Fibroblast of lung (primary cell): ENCODE measurements at regions not wholly inside any gene's neighbourhood (a gene's known extent, or its start where the extent isn't known, plus 50 kb on each side); places are given as distances from the start of the nearest gene placed in this dataset.

Experiments
- DNase-seq, 2 donors: peaks; one replicate each; pipeline versions ENCODE4 v3.0.0 to v3.0.0-alpha.2; 2010; ENCODE audit warnings: low read depth in 2 of 2
- H2AFZ ChIP-seq: 2 replicates; pipeline ENCODE4 v1.5.1; 2012; ENCODE audit warnings: low read length, control low read depth, inconsistent platforms
- H3K27ac ChIP-seq: 2 replicates; pipeline ENCODE4 v1.5.1; 2011; ENCODE audit warnings: low read length, control low read depth; ENCODE audit not compliant: insufficient read depth
- H3K27me3 ChIP-seq: 2 replicates; pipeline ENCODE4 v1.5.1; 2011; ENCODE audit warnings: mild to moderate bottlenecking, low read length; ENCODE audit not compliant: control insufficient read depth, insufficient read depth
- H3K36me3 ChIP-seq: 2 replicates; pipeline ENCODE4 v1.5.1; 2011; ENCODE audit warnings: low read length; ENCODE audit not compliant: control insufficient read depth, insufficient read depth
- H3K4me1 ChIP-seq: 2 replicates; pipeline ENCODE4 v1.5.1; 2011; ENCODE audit warnings: low read length; ENCODE audit not compliant: control insufficient read depth, insufficient read depth; ENCODE audit errors: extremely low read depth
- H3K4me2 ChIP-seq: 2 replicates; pipeline ENCODE4 v1.5.1; 2011; ENCODE audit warnings: low read length, control low read depth; ENCODE audit not compliant: insufficient read depth; ENCODE audit errors: extremely low read depth
- H3K4me3 ChIP-seq, 4 experiments: fragments of 200-600 bp in 1 of 4; sonication (generic) in 1 of 4; replicated peaks in 1 of 4; 2 replicates each; pipeline ENCODE4 v1.5.1; 2011 to 2016; ENCODE audit warnings: low read length in 4 of 4, low read depth in 3 of 4, mild to moderate bottlenecking in 3 of 4, control low read depth in 2 of 4, inconsistent platforms in 1 of 4, mixed read lengths in 1 of 4; ENCODE audit not compliant: insufficient read depth in 1 of 4; ENCODE audit errors: control extremely low read depth in 1 of 4
- H3K79me2 ChIP-seq: 2 replicates; pipeline ENCODE4 v1.5.1; 2012; ENCODE audit warnings: mild to moderate bottlenecking, low read length, inconsistent platforms; ENCODE audit not compliant: control insufficient read depth, insufficient read depth
- H3K9ac ChIP-seq: 2 replicates; pipeline ENCODE4 v1.5.1; 2011; ENCODE audit warnings: mild to moderate bottlenecking, low read length, control low read depth; ENCODE audit not compliant: insufficient read depth
- H3K9me3 ChIP-seq: 2 replicates; pipeline ENCODE4 v1.5.1; 2012; ENCODE audit warnings: low read depth, low read length; ENCODE audit not compliant: control insufficient read depth, insufficient read depth
- H4K20me1 ChIP-seq: 2 replicates; pipeline ENCODE4 v1.5.1; 2011; ENCODE audit warnings: low read length; ENCODE audit not compliant: control insufficient read depth, insufficient read depth; ENCODE audit errors: extremely low read depth
- CTCF ChIP-seq, 2 donors: IDR thresholded peaks in 1 of 2; conservative IDR thresholded peaks in 1 of 2; 1 replicate in 1 of 2; 2 replicates in 1 of 2; pipeline ENCODE4 v1.5.1; 2011 to 2012; ENCODE audit warnings: low read length in 2 of 2, control low read depth in 1 of 2, inconsistent platforms in 1 of 2, low read depth in 1 of 2, mild to moderate bottlenecking in 1 of 2
- EZH2 ChIP-seq: IDR thresholded peaks from 2 replicates; pipeline ENCODE4 v1.5.1; 2012; ENCODE audit warnings: low read length, control low read depth, mild to moderate bottlenecking; ENCODE audit errors: missing control alignments

- no peak overlapping the region for H3K9ac ChIP-seq
- no peaks in the 10 kb centered on the region for H3K27me3 ChIP-seq
- H3K36me3 ChIP-seq: no peaks in the 10 kb centered on the region
- no peak overlapping the region for H3K27ac ChIP-seq
- H3K4me3 ChIP-seq: no peak overlapping the region
- no peaks in the 10 kb centered on the region for H3K4me1 ChIP-seq
- no peaks in the 10 kb centered on the region for H4K20me1 ChIP-seq
- no peaks in the 10 kb centered on the region for H3K9me3 ChIP-seq
- DNase-seq: no peak
- TF ChIP-seq EZH2 (no peak), CTCF (conservative IDR thresholded peaks at IDR 0.05 in 1 of 2, IDR thresholded peaks at IDR 0.05 in 1 of 2; ENCODE audit: low read depth in 1 of 2, low read length in 2 of 2) (no peak)
- H3K79me2 ChIP-seq: no peaks in the 10 kb centered on the region
- no peak overlapping the region for H2AFZ ChIP-seq
- no peak overlapping the region for H3K4me2 ChIP-seq
These were observed 233.7 kb upstream of the SDK2 start for GRCh38 chr17:73877962-73878361.

- Histone ChIP-seq H3K4me2 (no peak overlapping the region), H3K36me3 (no peaks in the 10 kb centered on the region), H3K27me3 (no peaks in the 10 kb centered on the region), H4K20me1 (no peaks in the 10 kb centered on the region), H3K27ac (no peak overlapping the region), H2AFZ (no peak overlapping the region), H3K4me3 (no peak overlapping the region), H3K79me2 (no peaks in the 10 kb centered on the region), H3K9ac (no peak overlapping the region), H3K9me3 (no peaks in the 10 kb centered on the region), H3K4me1 (no peaks in the 10 kb centered on the region)
- DNase-seq: no peak
- no peak for TF ChIP-seq EZH2
- TF ChIP-seq CTCF (conservative IDR thresholded peaks at IDR 0.05 in 1 of 2, IDR thresholded peaks at IDR 0.05 in 1 of 2; ENCODE audit: low read depth in 1 of 2, low read length in 2 of 2): no peak
These were observed 234.7 kb upstream of the SDK2 start for GRCh38 chr17:73878923-73879322.

- Histone ChIP-seq H3K27ac (no peak overlapping the region), H4K20me1 (no peaks in the 10 kb centered on the region), H3K4me3 (no peak overlapping the region), H2AFZ (no peak overlapping the region), H3K27me3 (no peaks in the 10 kb centered on the region), H3K4me2 (no peak overlapping the region), H3K9ac (no peak overlapping the region), H3K9me3 (no peaks in the 10 kb centered on the region), H3K36me3 (no peaks in the 10 kb centered on the region), H3K4me1 (no peaks in the 10 kb centered on the region), H3K79me2 (no peaks in the 10 kb centered on the region)
- DNase-seq: no peak
- TF ChIP-seq CTCF (conservative IDR thresholded peaks at IDR 0.05 in 1 of 2, IDR thresholded peaks at IDR 0.05 in 1 of 2; ENCODE audit: low read depth in 1 of 2, low read length in 2 of 2): no peak
- TF ChIP-seq EZH2: no peak
These were observed 235.7 kb upstream of the SDK2 start for GRCh38 chr17:73879987-73880386.
